Breast epithelium (tissue), 3 donors: ENCODE measurements at regions not wholly inside any gene's neighbourhood (a gene's known extent, or its start where the extent isn't known, plus 50 kb on each side); places are given as distances from the start of the nearest gene placed in this dataset.

Experiments
- CTCF ChIP-seq, 3 donors: fragments of 450-650 bp; IDR thresholded peaks; one replicate each; pipeline ENCODE4 v1.5.1; 2016 to 2017; ENCODE audit warnings: antibody characterized with exemption in 3 of 3, mild to moderate bottlenecking in 3 of 3, moderate library complexity in 3 of 3
- POLR2A ChIP-seq: fragments of 450-650 bp; IDR thresholded peaks from one replicate; pipeline ENCODE4 v1.6.1; 2016; ENCODE audit warnings: antibody characterized with exemption, mild to moderate bottlenecking, moderate library complexity

- no peak for TF ChIP-seq CTCF (IDR thresholded peaks at IDR 0.05)
- TF ChIP-seq POLR2A = no peak
Observed at GRCh38 chrX:13894888-13895565, 78.1 kb upstream of the GPM6B start.
